Heart left ventricle (tissue), 13 donors: ENCODE measurements at regions not wholly inside any gene's neighbourhood (a gene's known extent, or its start where the extent isn't known, plus 50 kb on each side); places are given as distances from the start of the nearest gene placed in this dataset.

Source experiments
- POLR2A ChIP-seq, 2 donors: fragments of 450-650 bp; IDR thresholded peaks; one replicate each; pipeline ENCODE4 v1.6.1; 2017; ENCODE audit warnings: antibody characterized with exemption in 2 of 2, mild to moderate bottlenecking in 2 of 2, moderate library complexity in 2 of 2
- TF ChIP-seq, protein P1 (sequence below), 12 donors: fragments of 200-600 bp; sonication (generic) in 4 of 12; IDR thresholded peaks; one replicate each; pipeline versions ENCODE4 v1.5.0 to v1.8.0; 2018 to 2022; ENCODE audit warnings: antibody characterized with exemption in 12 of 12, mild to moderate bottlenecking in 5 of 12
- donor health status: ischemic (EF 13 %, LVEDD 7.1; RV severe dilation, severe dysfunction).
- donor health status: DM: no; HTN: yes; CAD: no.
- donor health status: DM: no; HTN: no; CAD: no.
- donor health status: ischemic (EF 25% LVEDD 6.9; RV normal size, moderate dysfunction).
- donor health status: ischemic (EF 25% LVEDD 5.7; RV mildly dilated, moderate dysfunction).
- donor health status: ischemic (EF 35%, LVEDD 5.7; RV mildly dilated, moderate dysfunction).
- donor health status: nonischemic (EF 11% LVEDD 7.7; RV severe dilation, severe dysfunction).
- donor health status: DM: yes; HTN: yes; CAD: no.
- donor health status: PGD.
- donor health status: ischemic (EF 29% LVEDD 5.4; RV normal size, mild dysfunction).
- donor health status: nonischemic (EF 23%, LVEDD 6.1; RV moderate dilation, normal function).

DNA sequence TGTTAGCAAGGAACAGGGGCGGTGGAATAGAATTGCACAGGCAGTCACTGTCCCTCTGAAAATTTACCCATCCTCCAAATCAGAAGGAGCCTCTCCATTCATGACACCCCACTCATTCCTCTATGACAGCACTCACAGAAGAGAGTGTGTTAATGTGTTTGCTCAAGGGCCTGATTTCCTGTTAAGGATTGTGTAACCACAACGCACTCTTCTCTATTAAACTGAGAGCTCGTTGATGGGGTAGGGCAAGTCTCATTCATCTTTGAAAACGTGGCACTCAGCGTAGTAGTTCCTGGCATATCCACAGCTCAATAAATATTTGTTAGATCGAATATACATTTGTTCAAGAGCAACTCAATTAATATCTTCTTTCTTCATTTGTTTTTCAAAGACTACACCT lies 106.4 kb downstream of the VAPA start:
- no peak for TF ChIP-seq POLR2A (IDR thresholded peaks at IDR 0.05)
- TF ChIP-seq, protein P1, sequence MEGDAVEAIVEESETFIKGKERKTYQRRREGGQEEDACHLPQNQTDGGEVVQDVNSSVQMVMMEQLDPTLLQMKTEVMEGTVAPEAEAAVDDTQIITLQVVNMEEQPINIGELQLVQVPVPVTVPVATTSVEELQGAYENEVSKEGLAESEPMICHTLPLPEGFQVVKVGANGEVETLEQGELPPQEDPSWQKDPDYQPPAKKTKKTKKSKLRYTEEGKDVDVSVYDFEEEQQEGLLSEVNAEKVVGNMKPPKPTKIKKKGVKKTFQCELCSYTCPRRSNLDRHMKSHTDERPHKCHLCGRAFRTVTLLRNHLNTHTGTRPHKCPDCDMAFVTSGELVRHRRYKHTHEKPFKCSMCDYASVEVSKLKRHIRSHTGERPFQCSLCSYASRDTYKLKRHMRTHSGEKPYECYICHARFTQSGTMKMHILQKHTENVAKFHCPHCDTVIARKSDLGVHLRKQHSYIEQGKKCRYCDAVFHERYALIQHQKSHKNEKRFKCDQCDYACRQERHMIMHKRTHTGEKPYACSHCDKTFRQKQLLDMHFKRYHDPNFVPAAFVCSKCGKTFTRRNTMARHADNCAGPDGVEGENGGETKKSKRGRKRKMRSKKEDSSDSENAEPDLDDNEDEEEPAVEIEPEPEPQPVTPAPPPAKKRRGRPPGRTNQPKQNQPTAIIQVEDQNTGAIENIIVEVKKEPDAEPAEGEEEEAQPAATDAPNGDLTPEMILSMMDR (IDR thresholded peaks at IDR 0.05), result no peak
